Mesothelial cell of epicardium (in vitro differentiated cells): ENCODE measurements at regions not wholly inside any gene's neighbourhood (a gene's known extent, or its start where the extent isn't known, plus 50 kb on each side); places are given as distances from the start of the nearest gene placed in this dataset.

Source experiments
- DNase-seq, 2 experiments: peaks; one replicate each; pipeline ENCODE4 v3.0.0; 2021; ENCODE audit warnings: low spot score in 2 of 2; ENCODE audit not compliant: unreplicated experiment in 2 of 2
- H3K27ac Mint-ChIP-seq: 2 replicates; pipeline ENCODE4 v1.8.0; 2021; ENCODE audit warnings: mixed read lengths
- H3K27me3 Mint-ChIP-seq: 2 replicates; pipeline ENCODE4 v1.8.0; 2021; ENCODE audit warnings: low read depth, mixed read lengths
- H3K36me3 Mint-ChIP-seq: 2 replicates; pipeline ENCODE4 v1.8.0; 2021; ENCODE audit warnings: mixed read lengths
- H3K4me1 Mint-ChIP-seq: 2 replicates; pipeline ENCODE4 v1.8.0; 2021; ENCODE audit warnings: mixed read lengths
- H3K4me3 Mint-ChIP-seq: 2 replicates; pipeline ENCODE4 v1.8.0; 2021; ENCODE audit warnings: mild to moderate bottlenecking, moderate library complexity, mixed read lengths
- H3K9me3 Mint-ChIP-seq: 2 replicates; pipeline ENCODE4 v1.8.0; 2021; ENCODE audit warnings: mixed read lengths
- TF ChIP-seq, protein P1 (sequence below): fragments of 200-600 bp; sonication (generic); IDR thresholded peaks from one replicate; pipeline ENCODE4 v1.5.0; 2021; ENCODE audit warnings: antibody characterized with exemption; ENCODE audit not compliant: unreplicated experiment

DNA sequence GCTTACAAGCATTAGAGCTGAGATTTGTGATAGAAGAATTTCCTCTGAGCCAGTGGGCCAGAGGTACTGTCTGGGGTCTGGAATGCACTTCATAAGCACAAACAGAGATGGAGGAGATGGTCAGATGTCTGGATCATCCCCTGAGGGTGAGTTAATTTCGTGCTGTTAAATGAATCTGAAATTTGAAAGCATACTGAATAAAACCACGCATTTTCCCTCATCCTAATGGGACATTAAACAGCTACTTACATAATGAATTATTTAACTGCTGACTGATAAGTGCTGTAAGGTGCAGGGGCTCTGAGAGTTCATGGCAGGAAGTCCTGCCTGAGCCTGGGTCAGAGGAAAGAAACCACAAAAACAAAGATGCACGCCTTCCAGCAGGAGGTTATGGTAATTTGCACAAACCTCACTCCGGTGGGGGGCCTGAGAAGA lies 136.3 kb upstream of the XYLT1 start:
- peak overlapping the region; percentile 27 for H3K27ac Mint-ChIP-seq

DNA sequence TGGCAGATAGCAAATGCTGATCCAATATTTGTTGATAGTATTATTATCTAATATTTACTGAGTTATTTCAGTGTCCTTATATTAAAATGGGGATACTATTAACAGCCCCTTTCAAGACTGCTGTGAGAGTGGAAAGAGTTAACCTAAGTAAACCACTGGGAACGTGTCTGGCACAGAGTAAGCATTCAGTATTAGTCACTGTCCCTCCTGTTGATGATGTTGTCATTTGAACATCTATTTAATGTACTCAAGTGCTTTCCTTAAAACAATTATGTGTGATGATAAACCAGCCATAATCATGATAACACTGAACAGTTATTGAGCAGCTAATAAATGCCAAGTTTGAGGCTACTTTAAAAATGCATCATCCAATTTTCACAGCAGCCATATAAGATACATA lies 135.7 kb upstream of the XYLT1 start:
- Mint-ChIP-seq H3K9me3 (no peaks in the 10 kb centered on the region), H3K27ac (no peak overlapping the region), H3K4me1 (peaks cover 20% of the 10 kb centered on the region), H3K4me3 (no peak overlapping the region), H3K36me3 (no peaks in the 10 kb centered on the region), H3K27me3 (no peaks in the 10 kb centered on the region)
- no peak for DNase-seq
- TF ChIP-seq, protein P1, sequence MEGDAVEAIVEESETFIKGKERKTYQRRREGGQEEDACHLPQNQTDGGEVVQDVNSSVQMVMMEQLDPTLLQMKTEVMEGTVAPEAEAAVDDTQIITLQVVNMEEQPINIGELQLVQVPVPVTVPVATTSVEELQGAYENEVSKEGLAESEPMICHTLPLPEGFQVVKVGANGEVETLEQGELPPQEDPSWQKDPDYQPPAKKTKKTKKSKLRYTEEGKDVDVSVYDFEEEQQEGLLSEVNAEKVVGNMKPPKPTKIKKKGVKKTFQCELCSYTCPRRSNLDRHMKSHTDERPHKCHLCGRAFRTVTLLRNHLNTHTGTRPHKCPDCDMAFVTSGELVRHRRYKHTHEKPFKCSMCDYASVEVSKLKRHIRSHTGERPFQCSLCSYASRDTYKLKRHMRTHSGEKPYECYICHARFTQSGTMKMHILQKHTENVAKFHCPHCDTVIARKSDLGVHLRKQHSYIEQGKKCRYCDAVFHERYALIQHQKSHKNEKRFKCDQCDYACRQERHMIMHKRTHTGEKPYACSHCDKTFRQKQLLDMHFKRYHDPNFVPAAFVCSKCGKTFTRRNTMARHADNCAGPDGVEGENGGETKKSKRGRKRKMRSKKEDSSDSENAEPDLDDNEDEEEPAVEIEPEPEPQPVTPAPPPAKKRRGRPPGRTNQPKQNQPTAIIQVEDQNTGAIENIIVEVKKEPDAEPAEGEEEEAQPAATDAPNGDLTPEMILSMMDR: no peak

More for the DNA sequence above, 136.3 kb upstream of the XYLT1 start:
- Mint-ChIP-seq H3K27me3 (no peaks in the 10 kb centered on the region), H3K9me3 (no peaks in the 10 kb centered on the region), H3K4me3 (no peak overlapping the region), H3K4me1 (peaks cover 20% of the 10 kb centered on the region), H3K36me3 (no peaks in the 10 kb centered on the region)
- TF ChIP-seq, protein P1: no peak
- no peak for DNase-seq

DNA sequence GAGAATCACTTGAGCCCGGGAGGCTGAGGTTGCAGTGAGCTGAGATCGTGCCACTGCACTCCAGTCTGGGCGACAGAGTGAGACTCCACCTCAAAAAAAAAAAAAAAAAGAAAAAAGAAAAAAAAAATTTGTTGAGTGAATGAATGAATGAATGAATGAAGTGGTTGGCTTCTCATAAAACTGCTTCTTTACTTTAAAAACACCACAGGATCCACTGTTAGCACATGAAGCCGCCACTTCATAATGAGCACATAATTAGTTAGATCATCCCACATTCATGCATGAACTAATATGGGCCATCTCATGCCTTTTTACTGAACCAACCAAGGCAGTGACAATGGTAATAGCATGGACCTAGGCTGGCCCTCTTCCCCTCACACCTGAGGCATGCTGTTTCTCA lies 135.0 kb upstream of the XYLT1 start:
- Mint-ChIP-seq H3K4me1 (peaks cover 20% of the 10 kb centered on the region), H3K27ac (no peak overlapping the region), H3K36me3 (no peaks in the 10 kb centered on the region), H3K4me3 (no peak overlapping the region), H3K9me3 (no peaks in the 10 kb centered on the region), H3K27me3 (no peaks in the 10 kb centered on the region)
- DNase-seq: no peak
- TF ChIP-seq, protein P1: no peak

DNA sequence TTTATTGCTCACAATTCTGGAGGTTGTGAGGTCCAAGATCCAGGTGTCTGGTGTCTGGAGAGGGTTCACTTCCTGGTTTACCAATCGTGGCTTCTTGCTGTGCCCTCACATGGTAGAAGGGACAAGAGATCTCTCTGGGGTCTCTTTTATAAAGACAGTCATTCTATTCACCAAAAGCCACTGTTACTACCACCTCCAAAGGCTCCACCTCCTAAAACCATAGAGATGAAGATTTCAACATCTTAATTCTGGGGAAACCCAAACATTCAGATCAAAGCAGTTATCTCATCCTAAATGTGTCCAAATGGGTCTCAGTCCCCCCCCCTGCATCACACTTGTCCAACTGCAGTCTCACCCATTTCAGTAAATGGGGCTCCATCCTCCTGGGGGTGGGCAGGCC lies 132.9 kb upstream of the XYLT1 start:
- Mint-ChIP-seq H3K4me3 (no peak overlapping the region), H3K4me1 (peaks cover 20% of the 10 kb centered on the region), H3K27me3 (no peaks in the 10 kb centered on the region), H3K36me3 (no peaks in the 10 kb centered on the region), H3K9me3 (no peaks in the 10 kb centered on the region), H3K27ac (no peak overlapping the region)
- TF ChIP-seq, protein P1: no peak
- no peak for DNase-seq

DNA sequence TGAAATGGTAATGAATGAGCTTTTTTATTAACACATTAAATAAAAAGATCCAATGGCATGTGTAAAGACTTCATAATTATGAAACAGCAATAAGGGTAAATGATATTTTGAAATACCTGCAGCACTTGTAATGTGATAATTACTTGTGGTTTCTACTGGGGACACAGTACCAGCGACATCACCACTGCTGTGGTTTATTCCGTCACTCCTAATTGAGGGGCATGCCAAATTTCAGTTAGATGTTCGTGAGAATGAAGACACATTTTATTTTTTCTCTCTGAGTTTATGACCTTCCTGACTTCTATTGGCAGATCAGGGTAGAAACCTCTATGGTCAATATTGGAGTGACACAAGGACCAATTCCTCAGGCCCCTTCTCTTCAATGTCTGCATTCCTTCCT lies 131.9 kb upstream of the XYLT1 start:
- no peak overlapping the region for H3K4me3 Mint-ChIP-seq
- no peak overlapping the region for H3K27ac Mint-ChIP-seq
- H3K4me1 Mint-ChIP-seq: peaks cover 15% of the 10 kb centered on the region
- DNase-seq: no peak
- no peaks in the 10 kb centered on the region for H3K36me3 Mint-ChIP-seq
- no peaks in the 10 kb centered on the region for H3K9me3 Mint-ChIP-seq
- TF ChIP-seq, protein P1: no peak
- H3K27me3 Mint-ChIP-seq: no peaks in the 10 kb centered on the region

DNA sequence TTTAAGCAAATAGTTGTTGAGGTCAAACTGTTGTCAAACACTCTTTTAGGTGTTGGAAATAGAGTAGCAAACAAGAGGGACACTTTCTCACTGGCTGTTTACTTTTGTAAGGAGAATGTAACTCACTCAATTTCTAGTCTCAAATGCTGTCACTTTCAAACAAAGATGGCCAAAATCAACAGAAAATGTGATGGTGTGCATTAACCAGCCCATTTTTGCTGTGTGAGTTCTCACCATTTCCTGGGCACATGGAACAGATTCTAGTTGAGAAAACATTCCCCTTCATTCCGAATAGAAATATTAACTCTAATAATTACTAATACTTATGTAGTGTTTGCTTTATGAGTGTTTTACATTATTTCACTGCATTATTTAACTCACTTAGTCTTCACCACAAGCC lies 128.2 kb upstream of the XYLT1 start:
- no peak for DNase-seq
- no peaks in the 10 kb centered on the region for H3K4me1 Mint-ChIP-seq

More for the DNA sequence above, 128.2 kb upstream of the XYLT1 start:
- Mint-ChIP-seq H3K4me3 (no peak overlapping the region), H3K27ac (no peak overlapping the region), H3K27me3 (no peaks in the 10 kb centered on the region), H3K9me3 (peaks cover 3% of the 10 kb centered on the region), H3K36me3 (no peaks in the 10 kb centered on the region)
- TF ChIP-seq, protein P1: no peak
